Neural cell (in vitro differentiated cells): ENCODE measurements at regions not wholly inside any gene's neighbourhood (a gene's known extent, or its start where the extent isn't known, plus 50 kb on each side); places are given as distances from the start of the nearest gene placed in this dataset.

ENCODE experiments used
- H2AFZ ChIP-seq: fragments of 200-600, 300-800 bp; sonication (generic), shearing (Covaris generic); 2 replicates; pipeline ENCODE4 v1.6.0; 2014; ENCODE audit warnings: low read depth, mild to moderate bottlenecking, antibody characterized with exemption, low read length, moderate library complexity
- H3F3A ChIP-seq: fragments of 200-600 bp; shearing (Covaris generic); 2 replicates; pipeline ENCODE4 v1.6.1; 2016; ENCODE audit warnings: mild to moderate bottlenecking, moderate library complexity, mixed read lengths, antibody characterized with exemption, low read length; ENCODE audit not compliant: insufficient read depth, poor library complexity, severe bottlenecking
- H3K27ac ChIP-seq: fragments of 200-600, 300-800 bp; sonication (generic), shearing (Covaris generic); 2 replicates; pipeline ENCODE4 v1.5.1; 2014; ENCODE audit warnings: mild to moderate bottlenecking, low read length, moderate library complexity
- H3K27me3 ChIP-seq: fragments of 300-800, 200-600 bp; sonication (generic), shearing (Covaris generic); 2 replicates; pipeline ENCODE4 v1.6.0; 2014; ENCODE audit warnings: mild to moderate bottlenecking, low read depth, low read length, moderate library complexity; ENCODE audit not compliant: insufficient read depth
- H3K36me3 ChIP-seq: fragments of 300-800, 200-600 bp; sonication (generic), shearing (Covaris generic); 2 replicates; pipeline ENCODE4 v1.5.1; 2014; ENCODE audit warnings: mild to moderate bottlenecking, antibody characterized with exemption, low read length, moderate library complexity; ENCODE audit not compliant: insufficient read depth
- H3K4me2 ChIP-seq: fragments of 300-800, 200-600 bp; sonication (generic), shearing (Covaris generic); 2 replicates; pipeline ENCODE4 v1.6.0; 2014; ENCODE audit warnings: mild to moderate bottlenecking, low read length
- H3K4me3 ChIP-seq: fragments of 300-800, 200-600 bp; sonication (generic), shearing (Covaris generic); 2 replicates; pipeline ENCODE4 v1.5.1; 2014; ENCODE audit warnings: mild to moderate bottlenecking, low read length, moderate library complexity
- H3K79me2 ChIP-seq: fragments of 200-600 bp; shearing (Covaris generic); replicated peaks from 2 replicates; pipeline ENCODE4 v1.6.0; 2014; ENCODE audit warnings: mild to moderate bottlenecking, low read length, moderate library complexity; ENCODE audit not compliant: insufficient read depth
- H3K9ac ChIP-seq: fragments of 300-800, 200-600 bp; sonication (generic), shearing (Covaris generic); 2 replicates; pipeline ENCODE4 v1.6.1; 2016; ENCODE audit warnings: mild to moderate bottlenecking, low read length, mixed read lengths
- H3K9me2 ChIP-seq: fragments of 200-600 bp; shearing (Covaris generic); 2 replicates; pipeline ENCODE4 v1.6.1; 2016; ENCODE audit warnings: mild to moderate bottlenecking, low read length, mixed read lengths; ENCODE audit not compliant: insufficient read depth
- H3K9me3 ChIP-seq: fragments of 200-600, 300-800 bp; sonication (generic), shearing (Covaris generic); 2 replicates; pipeline ENCODE4 v1.6.1; 2016; ENCODE audit warnings: mild to moderate bottlenecking, mixed run types, low read length, moderate library complexity, mixed read lengths
- H4K20me1 ChIP-seq: fragments of 200-600 bp; shearing (Covaris generic); 2 replicates; pipeline ENCODE4 v1.6.1; 2016; ENCODE audit warnings: mild to moderate bottlenecking, mixed run types; ENCODE audit not compliant: insufficient read depth
- EP300 ChIP-seq: fragments of 450-650 bp; conservative IDR thresholded peaks from 2 replicates; pipeline ENCODE4 v1.6.1; 2014; ENCODE audit warnings: antibody characterized with exemption, mild to moderate bottlenecking, moderate library complexity; ENCODE audit not compliant: poor library complexity, severe bottlenecking
- EZH2 ChIP-seq: fragments of 200-600, 300-800 bp; shearing (Covaris generic), sonication (generic); IDR thresholded peaks from 2 replicates; pipeline ENCODE4 v1.6.1; 2014; ENCODE audit warnings: antibody characterized with exemption, low read length, borderline replicate concordance, mild to moderate bottlenecking; ENCODE audit not compliant: insufficient read depth, poor library complexity, severe bottlenecking
- MXI1 ChIP-seq: fragments of 450-650 bp; conservative IDR thresholded peaks from 2 replicates; pipeline ENCODE4 v1.6.1; 2014; ENCODE audit warnings: antibody characterized with exemption, mild to moderate bottlenecking; ENCODE audit not compliant: poor library complexity, severe bottlenecking
- POLR2AphosphoS5 ChIP-seq: IDR thresholded peaks from 2 replicates; pipeline ENCODE4 v1.6.1; 2012
- RAD21 ChIP-seq: fragments of 450-650 bp; conservative IDR thresholded peaks from 2 replicates; pipeline ENCODE4 v1.6.1; 2014; ENCODE audit warnings: antibody characterized with exemption, mild to moderate bottlenecking, moderate library complexity
- SMC3 ChIP-seq: fragments of 450-650 bp; conservative IDR thresholded peaks from 2 replicates; pipeline ENCODE4 v1.6.1; 2014; ENCODE audit warnings: antibody characterized with exemption, mild to moderate bottlenecking, moderate library complexity; ENCODE audit not compliant: poor library complexity
- TAF1 ChIP-seq: IDR thresholded peaks from 2 replicates; pipeline ENCODE4 v1.6.1; 2012; ENCODE audit warnings: low read depth
- TF ChIP-seq, protein P1 (sequence below): IDR thresholded peaks from 2 replicates; pipeline ENCODE4 v1.6.1; 2012; ENCODE audit warnings: borderline replicate concordance
- TF ChIP-seq, protein P2 (sequence below): fragments of 450-650 bp; IDR thresholded peaks from 2 replicates; pipeline ENCODE4 v1.5.1; 2014; ENCODE audit warnings: antibody characterized with exemption, mild to moderate bottlenecking, moderate library complexity; ENCODE audit not compliant: poor library complexity, severe bottlenecking

DNA sequence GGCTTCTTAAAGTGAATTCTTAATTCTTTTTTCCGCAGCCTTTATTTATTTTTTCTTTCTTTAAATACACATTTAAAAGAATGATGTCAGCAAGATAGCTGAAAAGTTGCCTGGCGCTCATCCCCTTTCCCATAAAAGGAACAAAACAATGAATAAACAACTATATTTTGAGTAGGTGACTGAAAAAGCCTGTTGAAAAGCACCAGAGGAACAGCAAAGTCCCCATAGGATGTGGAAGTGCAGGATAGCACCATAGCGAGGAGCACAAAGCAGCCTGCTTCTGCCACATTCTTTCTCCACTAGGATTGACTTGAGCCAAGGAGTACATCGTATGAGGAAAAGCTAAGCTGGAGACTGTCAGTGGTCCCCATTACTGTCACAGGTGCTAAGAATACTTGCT is 754.9 kb downstream of the SQOR start:
- Histone ChIP-seq H3K9ac (no peak overlapping the region), H3K9me3 (no peaks in the 10 kb centered on the region), H3F3A (no peaks in the 10 kb centered on the region), H3K79me2 (no peaks in the 10 kb centered on the region), H3K36me3 (no peaks in the 10 kb centered on the region), H3K4me2 (no peak overlapping the region), H3K27ac (no peak overlapping the region), H4K20me1 (no peaks in the 10 kb centered on the region), H3K4me3 (no peak overlapping the region), H3K27me3 (no peaks in the 10 kb centered on the region), H2AFZ (no peak overlapping the region), H3K9me2 (no peaks in the 10 kb centered on the region)
- TF ChIP-seq EZH2 (no peak), SMC3 (no peak), RAD21 (no peak), TAF1 (no peak), MXI1 (no peak), POLR2AphosphoS5 (no peak), EP300 (no peak)
- TF ChIP-seq, protein P1, sequence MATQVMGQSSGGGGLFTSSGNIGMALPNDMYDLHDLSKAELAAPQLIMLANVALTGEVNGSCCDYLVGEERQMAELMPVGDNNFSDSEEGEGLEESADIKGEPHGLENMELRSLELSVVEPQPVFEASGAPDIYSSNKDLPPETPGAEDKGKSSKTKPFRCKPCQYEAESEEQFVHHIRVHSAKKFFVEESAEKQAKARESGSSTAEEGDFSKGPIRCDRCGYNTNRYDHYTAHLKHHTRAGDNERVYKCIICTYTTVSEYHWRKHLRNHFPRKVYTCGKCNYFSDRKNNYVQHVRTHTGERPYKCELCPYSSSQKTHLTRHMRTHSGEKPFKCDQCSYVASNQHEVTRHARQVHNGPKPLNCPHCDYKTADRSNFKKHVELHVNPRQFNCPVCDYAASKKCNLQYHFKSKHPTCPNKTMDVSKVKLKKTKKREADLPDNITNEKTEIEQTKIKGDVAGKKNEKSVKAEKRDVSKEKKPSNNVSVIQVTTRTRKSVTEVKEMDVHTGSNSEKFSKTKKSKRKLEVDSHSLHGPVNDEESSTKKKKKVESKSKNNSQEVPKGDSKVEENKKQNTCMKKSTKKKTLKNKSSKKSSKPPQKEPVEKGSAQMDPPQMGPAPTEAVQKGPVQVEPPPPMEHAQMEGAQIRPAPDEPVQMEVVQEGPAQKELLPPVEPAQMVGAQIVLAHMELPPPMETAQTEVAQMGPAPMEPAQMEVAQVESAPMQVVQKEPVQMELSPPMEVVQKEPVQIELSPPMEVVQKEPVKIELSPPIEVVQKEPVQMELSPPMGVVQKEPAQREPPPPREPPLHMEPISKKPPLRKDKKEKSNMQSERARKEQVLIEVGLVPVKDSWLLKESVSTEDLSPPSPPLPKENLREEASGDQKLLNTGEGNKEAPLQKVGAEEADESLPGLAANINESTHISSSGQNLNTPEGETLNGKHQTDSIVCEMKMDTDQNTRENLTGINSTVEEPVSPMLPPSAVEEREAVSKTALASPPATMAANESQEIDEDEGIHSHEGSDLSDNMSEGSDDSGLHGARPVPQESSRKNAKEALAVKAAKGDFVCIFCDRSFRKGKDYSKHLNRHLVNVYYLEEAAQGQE = no peak
- TF ChIP-seq, protein P2, sequence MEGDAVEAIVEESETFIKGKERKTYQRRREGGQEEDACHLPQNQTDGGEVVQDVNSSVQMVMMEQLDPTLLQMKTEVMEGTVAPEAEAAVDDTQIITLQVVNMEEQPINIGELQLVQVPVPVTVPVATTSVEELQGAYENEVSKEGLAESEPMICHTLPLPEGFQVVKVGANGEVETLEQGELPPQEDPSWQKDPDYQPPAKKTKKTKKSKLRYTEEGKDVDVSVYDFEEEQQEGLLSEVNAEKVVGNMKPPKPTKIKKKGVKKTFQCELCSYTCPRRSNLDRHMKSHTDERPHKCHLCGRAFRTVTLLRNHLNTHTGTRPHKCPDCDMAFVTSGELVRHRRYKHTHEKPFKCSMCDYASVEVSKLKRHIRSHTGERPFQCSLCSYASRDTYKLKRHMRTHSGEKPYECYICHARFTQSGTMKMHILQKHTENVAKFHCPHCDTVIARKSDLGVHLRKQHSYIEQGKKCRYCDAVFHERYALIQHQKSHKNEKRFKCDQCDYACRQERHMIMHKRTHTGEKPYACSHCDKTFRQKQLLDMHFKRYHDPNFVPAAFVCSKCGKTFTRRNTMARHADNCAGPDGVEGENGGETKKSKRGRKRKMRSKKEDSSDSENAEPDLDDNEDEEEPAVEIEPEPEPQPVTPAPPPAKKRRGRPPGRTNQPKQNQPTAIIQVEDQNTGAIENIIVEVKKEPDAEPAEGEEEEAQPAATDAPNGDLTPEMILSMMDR = no peak

DNA sequence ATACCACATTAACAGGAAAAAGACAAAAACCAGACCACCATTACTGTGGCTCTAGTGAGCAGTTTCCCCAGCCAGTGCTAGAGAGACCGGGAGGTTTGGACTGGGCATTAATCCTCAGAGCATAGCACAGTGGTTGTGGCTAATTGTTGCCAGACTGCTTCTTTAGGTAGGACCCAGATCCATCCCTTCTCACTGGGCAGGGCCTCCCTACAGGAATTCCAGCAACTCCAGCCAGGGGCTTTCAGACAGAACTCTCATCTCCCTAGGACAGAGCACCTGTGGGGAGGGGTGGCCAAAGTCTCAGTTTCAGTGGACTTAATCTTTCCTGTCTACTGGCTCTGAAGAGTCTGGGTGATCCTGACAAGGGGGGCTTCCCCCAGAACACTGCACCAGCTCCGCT is 759.6 kb downstream of the SQOR start:
- H3K9me2 ChIP-seq = no peaks in the 10 kb centered on the region
- no peaks in the 10 kb centered on the region for H3K79me2 ChIP-seq
- H3F3A ChIP-seq = no peaks in the 10 kb centered on the region
- no peaks in the 10 kb centered on the region for H3K36me3 ChIP-seq
- TF ChIP-seq, protein P1 = no peak
- TF ChIP-seq EP300 = no peak
- no peak for TF ChIP-seq SMC3
- TF ChIP-seq MXI1 = no peak
- no peak for TF ChIP-seq EZH2
- TF ChIP-seq TAF1 = no peak
- no peak for TF ChIP-seq POLR2AphosphoS5
- TF ChIP-seq, protein P2 = no peak
- TF ChIP-seq RAD21 = no peak
- no peak overlapping the region for H2AFZ ChIP-seq
- H3K9me3 ChIP-seq = no peaks in the 10 kb centered on the region
- H3K4me2 ChIP-seq = no peak overlapping the region
- no peak overlapping the region for H3K27ac ChIP-seq
- H3K4me3 ChIP-seq = no peak overlapping the region
- no peaks in the 10 kb centered on the region for H3K27me3 ChIP-seq
- no peaks in the 10 kb centered on the region for H4K20me1 ChIP-seq
- H3K9ac ChIP-seq = no peak overlapping the region
